ENCODE measurements at regions not wholly inside any gene's neighbourhood (a gene's known extent, or its start where the extent isn't known, plus 50 kb on each side); places are given as distances from the start of the nearest gene placed in this dataset.

DNA sequence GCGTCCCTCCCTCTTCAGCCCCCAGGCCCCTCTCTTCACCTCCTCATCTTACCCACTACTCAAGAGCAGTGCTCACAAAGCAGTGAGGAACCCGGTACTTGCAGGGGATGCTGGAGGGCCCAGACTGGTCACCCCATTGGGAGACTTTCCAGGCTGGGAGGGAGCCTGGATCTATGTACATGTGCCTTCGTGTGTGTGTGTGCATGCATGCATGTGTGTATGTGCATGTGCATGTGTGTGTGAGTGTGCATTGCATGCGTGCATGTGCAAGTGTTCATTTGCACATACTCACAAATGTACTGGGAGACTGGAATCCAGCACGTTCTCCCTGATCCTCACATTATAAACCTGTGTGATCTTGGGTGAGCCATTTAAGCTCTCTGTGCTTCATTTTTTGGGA lies 696.0 kb upstream of the EEF2KMT start:
- Histone ChIP-seq H3K27ac (ENCODE audit: insufficient read depth, low read length) (no peak overlapping the region), H3K4me1 (ENCODE audit: control insufficient read depth, insufficient read depth, low read length) (no peaks in the 10 kb centered on the region), H3K9ac (ENCODE audit: low read depth, low read length) (no peak overlapping the region), H2AK5ac (ENCODE audit: low read depth, low read length) (no peak overlapping the region), H4K8ac (ENCODE audit: low read depth in 2 of 2, low read length in 2 of 2) (no peak overlapping the region), H2BK5ac (ENCODE audit: low read depth, low read length, poor library complexity, severe bottlenecking) (no peak overlapping the region), H3K36me3 (ENCODE audit: control insufficient read depth, insufficient read depth, low read length) (no peaks in the 10 kb centered on the region), H3K4me3 (ENCODE audit: insufficient read depth, low read depth, low read length) (no peak overlapping the region), H3K18ac (ENCODE audit: low read depth, low read length) (no peak overlapping the region), H4K20me1 (ENCODE audit: insufficient read depth, low read length) (no peaks in the 10 kb centered on the region), H3K56ac (ENCODE audit: extremely low read depth, insufficient read depth, low read length) (no peak overlapping the region), H4K91ac (ENCODE audit: insufficient read depth, low read depth, low read length) (no peak overlapping the region), H3K4me2 (ENCODE audit: low read depth, low read length) (no peak overlapping the region), H3K9me1 (ENCODE audit: insufficient read depth, low read length) (no peaks in the 10 kb centered on the region), H3K14ac (replicated peaks; ENCODE audit: low read depth, low read length) (no peak overlapping the region), H2AFZ (replicated peaks; ENCODE audit: low read length, poor library complexity) (no peak overlapping the region), H3K4ac (ENCODE audit: low read depth, low read length) (no peak overlapping the region), H2BK20ac (ENCODE audit: low read depth, low read length) (no peak overlapping the region), H4K5ac (ENCODE audit: low read depth, low read length) (no peak overlapping the region), H3K9me3 (ENCODE audit: control insufficient read depth, insufficient read depth, low read length) (peaks cover 17% of the 10 kb centered on the region), H2BK15ac (ENCODE audit: low read depth, low read length) (no peak overlapping the region), H2AK9ac (replicated peaks; ENCODE audit: low read depth, low read length, poor library complexity) (no peak overlapping the region), H2BK120ac (ENCODE audit: low read depth, low read length) (no peak overlapping the region), H3K27me3 (ENCODE audit: control insufficient read depth, insufficient read depth, low read length) (no peaks in the 10 kb centered on the region), H3K23ac (ENCODE audit: low read depth, low read length) (no peak overlapping the region), H3K79me1 (ENCODE audit: low read depth in 1 of 2, low read length in 2 of 2) (no peaks in the 10 kb centered on the region)
- ChIA-PET POLR2A (ENCODE audit: unreplicated experiment) (no interaction called here), CTCF (no interaction called here)
- TF ChIP-seq FOS (IDR thresholded peaks at IDR 0.05; ENCODE audit: low read depth, low read length) (no peak), BHLHE40 (IDR thresholded peaks at IDR 0.05; ENCODE audit: low read depth, low read length) (no peak), MXI1 (IDR thresholded peaks at IDR 0.05; ENCODE audit: borderline replicate concordance, low read depth, low read length) (no peak), RAD21 (IDR thresholded peaks at IDR 0.05; ENCODE audit: low read length) (no peak), CEBPB (IDR thresholded peaks at IDR 0.05; ENCODE audit: low read depth, low read length) (no peak), MAFK (IDR thresholded peaks at IDR 0.05; ENCODE audit: low read depth, low read length) (no peak), MAZ (IDR thresholded peaks at IDR 0.05; ENCODE audit: borderline replicate concordance, low read depth, low read length) (no peak)
- TF ChIP-seq, protein P1, sequence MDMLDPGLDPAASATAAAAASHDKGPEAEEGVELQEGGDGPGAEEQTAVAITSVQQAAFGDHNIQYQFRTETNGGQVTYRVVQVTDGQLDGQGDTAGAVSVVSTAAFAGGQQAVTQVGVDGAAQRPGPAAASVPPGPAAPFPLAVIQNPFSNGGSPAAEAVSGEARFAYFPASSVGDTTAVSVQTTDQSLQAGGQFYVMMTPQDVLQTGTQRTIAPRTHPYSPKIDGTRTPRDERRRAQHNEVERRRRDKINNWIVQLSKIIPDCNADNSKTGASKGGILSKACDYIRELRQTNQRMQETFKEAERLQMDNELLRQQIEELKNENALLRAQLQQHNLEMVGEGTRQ (IDR thresholded peaks at IDR 0.05; ENCODE audit: low read depth, low read length) = no peak
- TF ChIP-seq, protein P2, sequence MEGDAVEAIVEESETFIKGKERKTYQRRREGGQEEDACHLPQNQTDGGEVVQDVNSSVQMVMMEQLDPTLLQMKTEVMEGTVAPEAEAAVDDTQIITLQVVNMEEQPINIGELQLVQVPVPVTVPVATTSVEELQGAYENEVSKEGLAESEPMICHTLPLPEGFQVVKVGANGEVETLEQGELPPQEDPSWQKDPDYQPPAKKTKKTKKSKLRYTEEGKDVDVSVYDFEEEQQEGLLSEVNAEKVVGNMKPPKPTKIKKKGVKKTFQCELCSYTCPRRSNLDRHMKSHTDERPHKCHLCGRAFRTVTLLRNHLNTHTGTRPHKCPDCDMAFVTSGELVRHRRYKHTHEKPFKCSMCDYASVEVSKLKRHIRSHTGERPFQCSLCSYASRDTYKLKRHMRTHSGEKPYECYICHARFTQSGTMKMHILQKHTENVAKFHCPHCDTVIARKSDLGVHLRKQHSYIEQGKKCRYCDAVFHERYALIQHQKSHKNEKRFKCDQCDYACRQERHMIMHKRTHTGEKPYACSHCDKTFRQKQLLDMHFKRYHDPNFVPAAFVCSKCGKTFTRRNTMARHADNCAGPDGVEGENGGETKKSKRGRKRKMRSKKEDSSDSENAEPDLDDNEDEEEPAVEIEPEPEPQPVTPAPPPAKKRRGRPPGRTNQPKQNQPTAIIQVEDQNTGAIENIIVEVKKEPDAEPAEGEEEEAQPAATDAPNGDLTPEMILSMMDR (conservative IDR thresholded peaks at IDR 0.05; ENCODE audit: low read depth, low read length) = no peak
- TF ChIP-seq, protein P3, sequence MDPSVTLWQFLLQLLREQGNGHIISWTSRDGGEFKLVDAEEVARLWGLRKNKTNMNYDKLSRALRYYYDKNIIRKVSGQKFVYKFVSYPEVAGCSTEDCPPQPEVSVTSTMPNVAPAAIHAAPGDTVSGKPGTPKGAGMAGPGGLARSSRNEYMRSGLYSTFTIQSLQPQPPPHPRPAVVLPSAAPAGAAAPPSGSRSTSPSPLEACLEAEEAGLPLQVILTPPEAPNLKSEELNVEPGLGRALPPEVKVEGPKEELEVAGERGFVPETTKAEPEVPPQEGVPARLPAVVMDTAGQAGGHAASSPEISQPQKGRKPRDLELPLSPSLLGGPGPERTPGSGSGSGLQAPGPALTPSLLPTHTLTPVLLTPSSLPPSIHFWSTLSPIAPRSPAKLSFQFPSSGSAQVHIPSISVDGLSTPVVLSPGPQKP (IDR thresholded peaks at IDR 0.05; ENCODE audit: borderline replicate concordance, low read depth, low read length) = no peak
- in situ Hi-C loops (cut with MboI; ENCODE audit: low sequenced_read_pairs) (no loop called here), dilution Hi-C loops (cut with HindIII; ENCODE audit: low sequenced_read_pairs, unreplicated experiment) (no loop called here), intact Hi-C loops (cut with micrococcal nuclease) (no loop called here)
- no CpG with 5 or more reads among the region's 5 CpGs for WGBS, 2 experiments (ENCODE audit: extremely low coverage in 2 of 2, insufficient read length in 1 of 2)
- no peak for ATAC-seq (ENCODE audit: low read depth)
- BruUV-seq (replicated peaks) = no TSS peak
- no peak for DNase-seq
